Stimulated activated CD8-positive, alpha-beta memory T cell treated with anti-CD3 and anti-CD28 coated beads, Interleukin-4, amount 100 ng/mL, for 48 hours (primary cell): ENCODE measurements at regions not wholly inside any gene's neighbourhood (a gene's known extent, or its start where the extent isn't known, plus 50 kb on each side); places are given as distances from the start of the nearest gene placed in this dataset.

Experiments used
- DNase-seq: peaks from one replicate; pipeline ENCODE4 v3.0.0-alpha.2; 2020

DNA sequence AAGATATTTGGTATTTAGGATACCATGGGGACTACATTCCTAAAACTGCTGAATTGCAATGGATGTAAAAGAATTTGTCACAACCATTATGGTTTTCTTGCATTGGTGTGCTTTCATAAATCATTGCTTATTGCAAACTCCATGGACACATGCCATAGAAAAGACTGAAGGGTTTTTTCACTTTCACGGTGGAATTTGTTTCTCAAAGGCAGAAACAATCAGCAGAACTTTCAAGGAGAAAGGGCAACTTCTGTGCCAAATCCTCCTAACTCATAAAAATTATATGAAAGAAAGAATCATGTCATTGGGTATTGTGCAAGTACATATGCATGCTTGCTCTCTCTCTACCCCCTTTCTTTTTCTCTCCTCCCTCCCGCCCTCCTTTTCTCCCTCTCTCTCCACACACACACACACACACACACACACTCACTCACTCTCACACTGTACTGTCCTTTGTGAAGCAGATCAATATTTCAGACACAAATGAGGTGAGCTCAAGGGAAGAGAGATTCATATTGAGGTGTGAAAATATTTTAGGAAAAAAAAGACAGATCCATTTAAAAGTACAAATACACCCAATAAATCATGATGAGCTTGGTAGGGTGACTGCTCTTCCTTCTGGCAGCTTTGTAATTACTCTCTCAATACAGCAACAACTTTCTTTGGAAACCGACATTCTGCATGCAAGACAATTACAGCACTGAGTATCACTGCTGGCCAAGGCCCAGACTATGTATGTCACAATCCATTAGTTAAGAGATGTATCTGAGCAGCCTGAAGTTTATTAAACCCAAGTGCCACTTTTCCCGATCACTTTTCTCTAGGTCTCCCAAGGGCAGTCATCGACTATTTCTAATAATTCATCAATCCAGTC, 492.6 kb downstream of the TUSC7 start:
- no peak for DNase-seq

DNA sequence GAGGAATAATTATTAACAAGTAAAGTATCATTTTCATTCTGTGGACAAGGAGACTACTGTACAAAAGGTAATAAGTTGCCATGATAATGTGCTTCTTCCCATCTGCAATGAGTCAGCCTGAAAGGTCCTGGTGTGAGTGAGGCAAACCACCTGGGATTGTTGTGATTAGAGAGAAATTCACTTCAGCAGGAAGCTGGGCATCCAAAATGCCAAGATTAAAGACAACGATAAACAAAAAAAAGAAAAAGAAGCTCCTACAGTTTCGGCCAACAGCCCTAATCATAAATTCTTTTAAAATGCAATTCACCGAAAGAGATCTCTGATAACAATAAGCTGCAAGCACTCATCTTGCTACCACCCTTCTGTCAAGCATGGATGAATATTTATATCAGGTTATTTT, 507.8 kb downstream of the TUSC7 start:
- no peak for DNase-seq

GRCh38 chr3:117217760-117218316, 508.3 kb downstream of the TUSC7 start:
- DNase-seq: no peak

DNA sequence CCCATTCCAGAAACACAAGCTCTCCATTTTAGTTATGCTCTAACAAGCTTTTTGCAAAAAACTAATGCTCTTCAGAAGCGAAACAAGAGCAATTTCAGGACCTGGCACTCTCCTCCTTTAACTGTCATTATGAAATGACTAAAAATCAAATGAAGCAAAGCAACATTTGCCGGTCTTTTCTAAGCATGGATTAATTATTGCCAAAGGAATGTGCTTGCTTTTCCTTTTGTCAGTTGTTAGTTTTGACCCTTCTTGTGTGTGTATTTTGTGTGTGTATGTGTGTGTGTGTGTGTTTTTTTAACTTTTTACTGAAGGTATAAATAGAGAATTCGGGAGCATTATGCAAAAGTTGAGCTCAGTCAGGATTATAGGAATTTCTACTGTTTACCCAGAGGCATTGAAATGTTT, 509.1 kb downstream of the TUSC7 start:
- DNase-seq: no peak

- no peak for DNase-seq
Measured at GRCh38 chr3:117219296-117219695, 509.7 kb downstream of the TUSC7 start.

DNA sequence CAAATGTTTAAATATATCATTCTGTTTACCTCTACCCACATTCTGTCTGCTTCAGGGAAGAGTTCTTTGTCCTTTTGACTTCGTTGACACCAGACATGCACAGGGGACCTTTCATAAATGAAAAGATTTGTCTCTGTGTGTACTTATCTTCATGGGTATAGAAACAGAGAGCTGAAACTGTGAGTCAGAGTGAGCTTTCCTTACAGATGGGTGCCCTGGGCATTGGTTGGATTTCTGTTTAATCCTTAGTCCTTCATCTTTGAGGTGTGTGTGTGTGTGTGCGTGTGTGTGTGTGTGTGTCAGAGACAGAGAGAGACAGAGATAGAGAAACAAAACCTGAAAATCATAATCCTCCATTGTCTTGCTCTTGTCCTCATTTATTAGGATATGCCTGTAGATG, 517.4 kb downstream of the TUSC7 start:
- no peak for DNase-seq

DNA sequence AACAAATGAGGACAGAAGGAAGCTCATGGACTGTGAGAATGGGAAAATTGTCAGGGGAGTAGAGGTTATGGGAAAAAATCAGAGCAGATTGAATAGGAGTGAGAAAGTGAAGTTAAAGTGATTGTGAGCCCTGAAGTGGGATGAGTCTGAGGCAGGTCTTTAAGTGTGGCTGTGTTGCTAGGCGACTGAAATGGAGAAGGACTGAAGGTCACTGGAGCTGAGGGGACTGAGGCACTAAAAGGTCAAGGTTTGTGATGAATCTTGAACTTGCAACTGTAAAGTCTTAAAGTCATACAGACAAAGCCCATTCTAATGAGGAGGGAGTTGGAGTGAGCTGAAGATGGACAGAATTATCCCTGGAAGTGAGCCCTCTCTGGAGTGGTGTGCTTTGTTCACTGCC, 518.9 kb downstream of the TUSC7 start:
- no peak for DNase-seq

DNA sequence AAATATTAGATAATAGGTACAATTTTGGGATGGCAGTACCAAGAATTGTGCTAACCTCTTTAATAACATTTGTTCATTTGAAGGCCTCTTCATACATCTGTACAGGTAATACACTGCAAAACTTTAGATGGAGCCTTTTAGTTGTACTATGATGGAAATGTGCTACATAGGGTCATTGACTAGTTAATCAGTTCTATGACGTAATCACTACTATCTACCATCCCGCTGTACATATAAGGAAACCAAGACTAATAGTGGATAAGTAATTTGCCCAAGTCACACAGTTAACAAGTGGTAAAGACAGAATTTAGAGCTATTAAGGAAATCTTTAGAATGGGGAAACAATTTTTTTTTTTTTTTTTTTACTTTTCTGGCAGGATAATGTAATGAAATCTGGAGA, 521.3 kb downstream of the TUSC7 start:
- no peak for DNase-seq

DNA sequence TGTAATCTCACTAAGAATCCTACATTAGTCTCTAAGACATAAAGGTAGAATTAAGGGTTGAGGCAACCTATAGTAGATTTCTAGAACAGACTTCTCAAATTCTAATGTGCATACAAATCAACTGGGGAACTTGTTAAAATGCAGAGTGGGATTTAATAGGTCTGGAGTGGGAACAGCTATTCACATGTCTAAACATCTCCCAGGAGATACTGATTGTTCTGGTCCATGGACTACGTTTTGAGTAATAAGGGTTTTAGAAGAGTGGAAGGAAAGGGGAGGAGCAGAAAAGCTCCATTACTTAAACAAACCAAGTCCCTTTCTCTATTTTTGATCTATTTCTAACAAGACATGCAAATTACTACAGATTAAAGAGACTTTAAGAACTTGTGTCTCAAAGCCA, 524.8 kb downstream of the TUSC7 start:
- DNase-seq: no peak

DNA sequence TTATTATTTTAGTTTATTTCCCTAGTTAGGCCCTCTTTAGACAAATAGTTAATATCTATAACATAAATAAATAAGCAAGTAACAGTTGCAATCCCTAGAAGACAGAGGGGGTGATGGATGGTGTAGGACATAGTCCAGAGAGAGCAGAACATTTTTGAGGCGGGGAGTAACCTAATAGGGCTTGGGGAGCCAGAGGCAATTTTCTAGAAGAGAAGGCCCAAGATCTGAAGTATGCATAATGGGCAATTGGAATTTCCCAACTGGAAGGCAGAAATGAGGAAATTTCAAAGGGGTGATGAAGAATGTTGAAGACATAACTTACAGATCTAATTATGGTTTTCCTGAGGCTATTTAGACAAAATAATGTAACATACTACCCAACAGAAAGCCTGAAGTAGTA, 525.7 kb downstream of the TUSC7 start:
- DNase-seq: no peak

DNA sequence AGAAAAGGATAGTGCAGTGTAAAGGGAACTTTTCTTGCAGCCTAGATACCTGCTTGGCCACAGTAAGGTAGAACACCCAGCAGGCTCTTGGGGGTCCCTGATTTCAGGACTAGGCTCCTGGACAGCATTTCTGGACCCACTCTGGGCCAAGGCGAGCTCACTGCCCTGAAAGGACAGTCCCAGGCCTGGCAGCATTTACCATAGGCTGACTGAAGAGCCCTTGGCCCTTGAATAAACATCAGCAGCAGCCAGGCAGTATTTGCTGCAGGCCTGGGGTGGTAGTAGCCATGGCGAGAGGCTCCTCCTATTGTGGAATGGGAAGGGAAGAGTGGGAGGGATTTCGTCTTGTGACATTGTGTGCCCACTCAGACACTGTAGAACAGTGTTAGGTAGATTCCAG, 529.2 kb downstream of the TUSC7 start:
- DNase-seq: no peak

- no peak for DNase-seq
Measured at GRCh38 chr3:117243657-117244056, 534.1 kb downstream of the TUSC7 start.

- no peak for DNase-seq
Measured at GRCh38 chr3:117246771-117247555, 537.4 kb downstream of the TUSC7 start.

- no peak for DNase-seq
Measured at GRCh38 chr3:117248153-117248552, 538.6 kb downstream of the TUSC7 start.

GRCh38 chr3:117252208-117252607, 542.6 kb downstream of the TUSC7 start:
- no peak for DNase-seq

DNA sequence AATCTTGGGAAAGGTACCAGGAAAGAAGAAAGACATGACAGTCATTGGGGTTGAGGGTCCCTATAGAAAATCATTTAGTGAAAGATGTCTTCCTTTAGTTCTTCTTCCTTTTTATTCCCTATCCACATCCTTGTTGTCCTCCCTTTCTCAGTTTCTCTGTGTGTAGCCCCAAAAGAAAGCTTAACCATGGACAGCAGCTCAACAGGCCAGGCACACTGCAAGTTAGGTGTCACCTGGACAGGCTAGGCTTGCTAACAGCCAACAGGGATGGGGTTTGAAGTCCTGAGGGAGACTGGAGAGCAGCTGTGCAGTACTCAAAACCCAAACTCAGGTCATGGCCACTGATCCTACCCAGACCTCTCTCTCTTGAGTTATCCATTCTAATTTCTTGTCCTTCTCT, 543.1 kb downstream of the TUSC7 start:
- DNase-seq: no peak

GRCh38 chr3:117253636-117254035, 544.1 kb downstream of the TUSC7 start:
- DNase-seq: no peak

DNA sequence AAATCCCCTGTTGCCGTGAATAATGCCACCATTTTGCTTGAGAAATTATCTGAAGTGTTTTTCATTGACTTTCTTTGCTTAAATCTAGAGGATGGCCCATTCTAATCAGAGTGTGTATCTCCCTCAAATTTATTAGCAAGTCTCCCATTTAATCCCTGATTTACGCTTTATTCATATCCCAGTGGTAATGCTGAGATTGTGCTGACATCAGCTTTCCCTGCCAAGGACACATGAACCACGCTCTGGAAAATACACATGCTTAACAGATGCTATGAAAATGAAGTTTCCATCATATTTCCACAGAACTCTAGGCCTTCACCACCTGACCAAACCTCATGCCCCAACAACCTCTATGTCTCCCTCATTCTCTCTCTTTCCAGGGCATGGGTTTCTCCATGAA, 545.4 kb downstream of the TUSC7 start:
- DNase-seq: no peak

DNA sequence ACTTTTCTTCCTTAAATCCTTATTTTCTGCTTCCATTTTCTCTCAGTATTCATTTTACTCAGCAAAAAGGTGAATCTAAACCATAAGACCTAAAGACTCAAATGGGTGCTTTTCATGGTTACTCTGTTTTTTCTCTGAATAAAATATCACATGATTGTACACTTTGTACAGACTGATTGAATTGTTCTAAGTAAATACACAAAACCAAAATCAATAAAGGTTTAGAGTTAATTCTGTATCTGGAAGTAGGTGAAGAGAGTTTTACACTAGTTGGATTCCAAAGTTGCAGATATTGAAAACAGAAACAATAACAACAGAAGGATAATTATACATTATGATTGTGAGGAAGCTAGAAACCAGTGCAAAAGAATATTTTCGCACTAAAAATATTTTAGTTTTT, 546.2 kb downstream of the TUSC7 start:
- DNase-seq: no peak

GRCh38 chr3:117261983-117262421, 552.4 kb downstream of the TUSC7 start:
- DNase-seq: no peak

- no peak for DNase-seq
Measured at GRCh38 chr3:117263270-117263669, 553.7 kb downstream of the TUSC7 start.

GRCh38 chr3:117263745-117264144, 554.2 kb downstream of the TUSC7 start:
- no peak for DNase-seq

GRCh38 chr3:117264204-117264994, 554.8 kb downstream of the TUSC7 start:
- no peak for DNase-seq
